Loucy (cell line): ENCODE measurements at regions not wholly inside any gene's neighbourhood (a gene's known extent, or its start where the extent isn't known, plus 50 kb on each side); places are given as distances from the start of the nearest gene placed in this dataset.
A peak's percentile ranks its signal among the peaks of the same experiment; 100 is the strongest.

Experiments used
- EZH2phosphoT487 ChIP-seq: fragments of 200-600 bp; IDR thresholded peaks from 2 replicates; pipeline ENCODE4 v1.6.1; 2018; ENCODE audit warnings: antibody characterized with exemption, mild to moderate bottlenecking, moderate library complexity, borderline replicate concordance
- TF ChIP-seq, protein P1 (sequence below): fragments of 200-600 bp; sonication (generic); conservative IDR thresholded peaks from 2 replicates; pipeline ENCODE4 v1.5.1; 2014; ENCODE audit warnings: mild to moderate bottlenecking, antibody characterized with exemption, low read length

DNA sequence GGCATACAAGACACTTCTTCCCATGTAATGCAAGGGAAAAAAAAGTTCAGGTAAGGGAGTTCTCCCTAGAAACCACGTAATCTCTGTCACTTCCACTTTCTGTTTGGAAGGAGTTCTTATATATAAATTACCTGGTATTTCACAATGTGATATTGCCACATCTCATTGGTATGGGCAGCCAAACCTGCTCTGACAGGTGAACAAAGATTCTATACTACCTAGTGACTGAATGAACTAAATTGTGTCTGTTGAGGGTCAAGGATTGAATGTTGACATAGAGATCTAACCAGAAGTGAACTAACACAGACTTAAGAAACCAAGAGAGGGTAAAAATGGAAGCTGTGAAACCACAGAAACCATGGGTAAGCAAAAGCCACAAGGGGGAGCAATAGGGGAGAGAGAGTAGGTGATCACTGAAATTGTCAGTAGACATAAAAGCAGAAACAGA, 161.3 kb downstream of the RPL10L start:
- TF ChIP-seq, protein P1, sequence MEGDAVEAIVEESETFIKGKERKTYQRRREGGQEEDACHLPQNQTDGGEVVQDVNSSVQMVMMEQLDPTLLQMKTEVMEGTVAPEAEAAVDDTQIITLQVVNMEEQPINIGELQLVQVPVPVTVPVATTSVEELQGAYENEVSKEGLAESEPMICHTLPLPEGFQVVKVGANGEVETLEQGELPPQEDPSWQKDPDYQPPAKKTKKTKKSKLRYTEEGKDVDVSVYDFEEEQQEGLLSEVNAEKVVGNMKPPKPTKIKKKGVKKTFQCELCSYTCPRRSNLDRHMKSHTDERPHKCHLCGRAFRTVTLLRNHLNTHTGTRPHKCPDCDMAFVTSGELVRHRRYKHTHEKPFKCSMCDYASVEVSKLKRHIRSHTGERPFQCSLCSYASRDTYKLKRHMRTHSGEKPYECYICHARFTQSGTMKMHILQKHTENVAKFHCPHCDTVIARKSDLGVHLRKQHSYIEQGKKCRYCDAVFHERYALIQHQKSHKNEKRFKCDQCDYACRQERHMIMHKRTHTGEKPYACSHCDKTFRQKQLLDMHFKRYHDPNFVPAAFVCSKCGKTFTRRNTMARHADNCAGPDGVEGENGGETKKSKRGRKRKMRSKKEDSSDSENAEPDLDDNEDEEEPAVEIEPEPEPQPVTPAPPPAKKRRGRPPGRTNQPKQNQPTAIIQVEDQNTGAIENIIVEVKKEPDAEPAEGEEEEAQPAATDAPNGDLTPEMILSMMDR, result peak; percentile 76
- TF ChIP-seq EZH2phosphoT487, result no peak
